K562 (cell line): ENCODE measurements at regions not wholly inside any gene's neighbourhood (a gene's known extent, or its start where the extent isn't known, plus 50 kb on each side); places are given as distances from the start of the nearest gene placed in this dataset.

Experiments used
- ATAC-seq: fragments of 200-7000 bp; cut with Tn5 transposase; 3 replicates; pipeline ENCODE4 v1.9.1; 2020; ENCODE audit warnings: moderate library complexity
- BruUV-seq: library from RNA; stranded (reverse); fragments of 400-500 nt; replicated peaks from 2 replicates; lab custom pipeline; 2021; lab: Mats Ljungman, UMichigan
- CTCF ChIA-PET: fragments of 300-600 bp; formaldehyde crosslinking; extraction: SDS; loops from one replicate; lab custom pipeline; 2021; ENCODE audit warnings: low intra/inter-chr PET ratio; lab: Yijun Ruan, JAX
- POLR2A ChIA-PET: fragments of 300-600, 350-650 bp; sonication (Branson Sonifier 250); formaldehyde crosslinking; extraction: SDS; loops from one replicate; lab custom pipeline; 2021; ENCODE audit warnings: antibody characterized with exemption, inconsistent platforms; lab: Yijun Ruan, JAX
- DNase-seq, 4 experiments: peaks; one replicate each; pipeline versions ENCODE4 v3.0.0 to v3.0.0-alpha.2; 2011 to 2018; ENCODE audit warnings: low spot score in 3 of 4, mixed read lengths in 3 of 4; ENCODE audit errors: extremely low read depth in 1 of 4
- FAIRE-seq: peaks from 2 replicates; lab custom pipeline; 2011; peaks lifted over from hg19 to GRCh38; lab: Jason Lieb, UNC
- H2AFZ ChIP-seq: 2 replicates; pipeline ENCODE4 v1.6.0; 2011; ENCODE audit warnings: low read depth, low read length, control low read depth, inconsistent platforms
- H3K27ac ChIP-seq: fragments of 200-600 bp; 3 replicates; pipeline ENCODE4 v1.8.0; 2011; ENCODE audit warnings: low read depth, mild to moderate bottlenecking, control low read depth, inconsistent platforms, low read length, moderate library complexity, mixed read lengths; ENCODE audit errors: extremely low read depth
- H3K27me3 ChIP-seq, 2 experiments: fragments of 300-600 bp in 1 of 2; 2 replicates in 1 of 2; 3 replicates in 1 of 2; pipeline versions ENCODE4 v1.6.0 to v1.8.0; 2011; ENCODE audit warnings: inconsistent platforms in 2 of 2, low read length in 2 of 2, mild to moderate bottlenecking in 1 of 2, mixed read lengths in 1 of 2, moderate library complexity in 1 of 2; ENCODE audit not compliant: control insufficient read depth in 2 of 2, insufficient read depth in 2 of 2
- H3K36me3 ChIP-seq: fragments of 300-600 bp; 3 replicates; pipeline ENCODE4 v1.8.0; 2011; ENCODE audit warnings: mild to moderate bottlenecking, low read length, inconsistent platforms; ENCODE audit not compliant: control insufficient read depth, insufficient read depth
- H3K4me1 ChIP-seq, 2 experiments: fragments of 200-600 bp in 1 of 2; replicated peaks in 1 of 2; 2 replicates in 1 of 2; 3 replicates in 1 of 2; pipeline versions ENCODE4 v1.5.1 to v1.8.0; 2011; ENCODE audit warnings: inconsistent platforms in 2 of 2, low read length in 2 of 2, mild to moderate bottlenecking in 1 of 2, mixed read lengths in 1 of 2, moderate library complexity in 1 of 2; ENCODE audit not compliant: control insufficient read depth in 2 of 2, insufficient read depth in 2 of 2
- H3K4me2 ChIP-seq: 2 replicates; pipeline ENCODE4 v1.6.1; 2011; ENCODE audit warnings: low read length, control low read depth, inconsistent platforms, mixed read lengths; ENCODE audit not compliant: insufficient read depth
- H3K4me3 ChIP-seq: fragments of 200-600 bp; sonication (generic), shearing (Covaris generic); 2 replicates; pipeline ENCODE4 v1.5.1; 2016; ENCODE audit warnings: control low read depth, inconsistent platforms
- H3K79me2 ChIP-seq: fragments of 200-600 bp; 3 replicates; pipeline ENCODE4 v1.8.0; 2011; ENCODE audit warnings: low read length, inconsistent platforms; ENCODE audit not compliant: control insufficient read depth, insufficient read depth
- H3K9ac ChIP-seq, 2 experiments: 2 replicates each; pipeline versions ENCODE4 v1.6.0 to v1.6.1; 2011; ENCODE audit warnings: low read depth in 2 of 2, low read length in 2 of 2, control low read depth in 1 of 2, inconsistent platforms in 1 of 2, mild to moderate bottlenecking in 1 of 2, mixed read lengths in 1 of 2; ENCODE audit not compliant: insufficient read depth in 1 of 2
- H3K9me1 ChIP-seq: one replicate; pipeline ENCODE4 v1.6.0; 2011; ENCODE audit warnings: inconsistent platforms, mild to moderate bottlenecking, low read length, moderate library complexity; ENCODE audit not compliant: control insufficient read depth, insufficient read depth
- H3K9me3 ChIP-seq: replicated peaks from 2 replicates; pipeline ENCODE4 v1.5.1; 2011; ENCODE audit warnings: low read depth, low read length, inconsistent platforms; ENCODE audit not compliant: control insufficient read depth, insufficient read depth
- H4K20me1 ChIP-seq: replicated peaks from 2 replicates; pipeline ENCODE4 v1.6.1; 2011; ENCODE audit warnings: low read length, inconsistent platforms, mixed read lengths; ENCODE audit not compliant: control insufficient read depth, insufficient read depth
- CREB3L1 ChIP-seq: fragments of 450-650 bp; IDR thresholded peaks from 2 replicates; pipeline ENCODE4 v1.6.1; 2014; ENCODE audit warnings: low read depth, mild to moderate bottlenecking, moderate library complexity, borderline replicate concordance
- DDX20 ChIP-seq: fragments of 450-650 bp; IDR thresholded peaks from 2 replicates; pipeline ENCODE4 v1.6.1; 2016; ENCODE audit warnings: missing genetic modification characterization, low read depth, mild to moderate bottlenecking, missing compliant biosample characterization, moderate library complexity
- RREB1 ChIP-seq: fragments of 250-450 bp; sonication (Bioruptor Pico); IDR thresholded peaks from 2 replicates; pipeline ENCODE4 v1.4.0; 2020
- TCF3 ChIP-seq: sonication (generic); formaldehyde crosslinking; IDR thresholded peaks from 2 replicates; pipeline ENCODE4 v1.4.0; 2020; ENCODE audit warnings: mild to moderate bottlenecking, missing genetic modification reagents
- ZNF232 ChIP-seq: sonication (generic); formaldehyde crosslinking; IDR thresholded peaks from 2 replicates; pipeline ENCODE4 v1.8.0; 2022; ENCODE audit warnings: mild to moderate bottlenecking, missing genetic modification reagents
- ZNF408 ChIP-seq: fragments of 250-450 bp; sonication (Bioruptor Pico); IDR thresholded peaks from 2 replicates; pipeline ENCODE4 v1.4.0; 2020; ENCODE audit warnings: low read depth, mild to moderate bottlenecking, moderate library complexity
- WGBS: fragments of 100-300 bp; shearing (Covaris generic); methylation state at CpG from one replicate; pipeline ENCODE4 v1.1.6; 2016; ENCODE audit warnings: low coverage, mixed read lengths; ENCODE audit not compliant: insufficient coverage; ENCODE audit errors: missing lambda C conversion rate; 5-methylcytosine and 5-hydroxymethylcytosine counted together
- in situ Hi-C: fragments of 300-500 bp; cut with MboI; formaldehyde crosslinking; loops from 4 replicates; pipeline ENCODE4 v1.15.0; 2018; ENCODE audit warnings: inconsistent platforms, mixed read lengths
- intact Hi-C: fragments of 100-400 bp; cut with micrococcal nuclease; formaldehyde crosslinking; loops from 2 replicates; pipeline ENCODE4 v1.14.2; 2022

- Histone ChIP-seq H2AFZ (no peak overlapping the region), H3K36me3 (no peaks in the 10 kb centered on the region), H3K79me2 (no peaks in the 10 kb centered on the region), H4K20me1 (no peaks in the 10 kb centered on the region), H3K4me2 (no peak overlapping the region), H3K27ac (no peak overlapping the region), H3K27me3 (no peaks in the 10 kb centered on the region), H3K9me3 (no peaks in the 10 kb centered on the region), H3K9me1 (no peaks in the 10 kb centered on the region), H3K9ac (no peak overlapping the region), H3K4me1 (no peaks in the 10 kb centered on the region), H3K4me3 (no peak overlapping the region)
- DNase-seq (no peak), ATAC-seq (no peak), FAIRE-seq (no peak)
- ChIA-PET CTCF (no interaction called here), POLR2A (no interaction called here)
- TF ChIP-seq RREB1 (CRISPR knock-in tag) (no peak), ZNF232 (no peak), DDX20 (tag) (no peak), TCF3 (CRISPR knock-in tag) (no peak), CREB3L1 (no peak), ZNF408 (CRISPR knock-in tag) (no peak)
- in situ Hi-C loops (no loop called here), intact Hi-C loops (no loop called here)
- WGBS, result 0% methylated on average over 3 of the region's 3 CpGs
- BruUV-seq, result no TSS peak
Observed at GRCh38 chr11:81470446-81470845, 1263.2 kb downstream of the FAM181B start.
